ENCODE measurements at regions not wholly inside any gene's neighbourhood (a gene's known extent, or its start where the extent isn't known, plus 50 kb on each side); places are given as distances from the start of the nearest gene placed in this dataset.

DNA sequence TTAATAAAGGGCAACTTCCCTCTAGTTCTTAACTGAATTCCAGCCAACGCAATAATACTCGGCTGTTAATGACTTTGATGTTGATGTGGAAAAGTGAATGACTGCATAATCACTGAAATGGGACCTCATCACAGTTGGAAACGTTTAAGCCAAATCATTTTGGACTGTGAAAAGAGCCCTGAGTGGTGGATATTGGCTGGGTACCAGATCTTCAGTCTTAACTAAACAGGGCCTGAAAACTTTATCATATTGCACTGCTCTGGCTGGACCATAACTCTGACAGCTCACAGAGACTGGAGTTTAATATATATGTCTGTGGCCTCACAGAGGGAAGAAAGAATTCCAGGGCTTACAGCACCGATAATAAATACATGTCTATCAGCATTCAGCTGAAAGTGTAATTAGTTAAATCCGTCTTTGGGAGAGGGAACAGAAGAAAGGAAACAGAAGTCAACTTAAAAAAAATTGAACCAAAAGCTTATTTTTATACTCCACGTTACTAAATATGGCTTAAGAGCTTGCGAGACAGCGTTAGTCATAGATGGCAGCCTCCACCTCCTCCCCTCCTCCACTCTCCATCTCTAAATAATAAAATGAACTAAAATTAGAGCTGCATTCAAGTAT is 222.3 kb upstream of the CDIN1 start:
- H3K4me2 ChIP-seq (ENCODE audit: low read length): no peak overlapping the region
- no peak for TF ChIP-seq EZH2phosphoT487 (IDR thresholded peaks at IDR 0.05; ENCODE audit: borderline replicate concordance, low read length)
- TF ChIP-seq, protein P1, sequence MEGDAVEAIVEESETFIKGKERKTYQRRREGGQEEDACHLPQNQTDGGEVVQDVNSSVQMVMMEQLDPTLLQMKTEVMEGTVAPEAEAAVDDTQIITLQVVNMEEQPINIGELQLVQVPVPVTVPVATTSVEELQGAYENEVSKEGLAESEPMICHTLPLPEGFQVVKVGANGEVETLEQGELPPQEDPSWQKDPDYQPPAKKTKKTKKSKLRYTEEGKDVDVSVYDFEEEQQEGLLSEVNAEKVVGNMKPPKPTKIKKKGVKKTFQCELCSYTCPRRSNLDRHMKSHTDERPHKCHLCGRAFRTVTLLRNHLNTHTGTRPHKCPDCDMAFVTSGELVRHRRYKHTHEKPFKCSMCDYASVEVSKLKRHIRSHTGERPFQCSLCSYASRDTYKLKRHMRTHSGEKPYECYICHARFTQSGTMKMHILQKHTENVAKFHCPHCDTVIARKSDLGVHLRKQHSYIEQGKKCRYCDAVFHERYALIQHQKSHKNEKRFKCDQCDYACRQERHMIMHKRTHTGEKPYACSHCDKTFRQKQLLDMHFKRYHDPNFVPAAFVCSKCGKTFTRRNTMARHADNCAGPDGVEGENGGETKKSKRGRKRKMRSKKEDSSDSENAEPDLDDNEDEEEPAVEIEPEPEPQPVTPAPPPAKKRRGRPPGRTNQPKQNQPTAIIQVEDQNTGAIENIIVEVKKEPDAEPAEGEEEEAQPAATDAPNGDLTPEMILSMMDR (IDR thresholded peaks at IDR 0.05; ENCODE audit: low read depth, low read length, poor library complexity, severe bottlenecking): no peak
- no peaks in the 10 kb centered on the region for H3F3A ChIP-seq (ENCODE audit: control insufficient read depth, insufficient read depth)
- H3K27ac ChIP-seq (ENCODE audit: low read depth, low read length): no peak overlapping the region
- no peaks in the 10 kb centered on the region for H3K9me3 ChIP-seq (ENCODE audit: control insufficient read depth, insufficient read depth, low read length)
- H3K27me3 ChIP-seq (ENCODE audit: control insufficient read depth, low read length): no peaks in the 10 kb centered on the region
- H4K20me1 ChIP-seq (ENCODE audit: control insufficient read depth, insufficient read depth, low read depth, low read length): no peaks in the 10 kb centered on the region
- H3K9me2 ChIP-seq (replicated peaks; ENCODE audit: control insufficient read depth, low read length): no peaks in the 10 kb centered on the region
- no peak overlapping the region for H3K4me3 ChIP-seq (ENCODE audit: low read length)
- no peaks in the 10 kb centered on the region for H3K79me2 ChIP-seq (ENCODE audit: control insufficient read depth, low read length)
- no peaks in the 10 kb centered on the region for H3K4me1 ChIP-seq (ENCODE audit: control insufficient read depth, low read length)
- no peaks in the 10 kb centered on the region for H3K36me3 ChIP-seq (ENCODE audit: control insufficient read depth, low read length)

DNA sequence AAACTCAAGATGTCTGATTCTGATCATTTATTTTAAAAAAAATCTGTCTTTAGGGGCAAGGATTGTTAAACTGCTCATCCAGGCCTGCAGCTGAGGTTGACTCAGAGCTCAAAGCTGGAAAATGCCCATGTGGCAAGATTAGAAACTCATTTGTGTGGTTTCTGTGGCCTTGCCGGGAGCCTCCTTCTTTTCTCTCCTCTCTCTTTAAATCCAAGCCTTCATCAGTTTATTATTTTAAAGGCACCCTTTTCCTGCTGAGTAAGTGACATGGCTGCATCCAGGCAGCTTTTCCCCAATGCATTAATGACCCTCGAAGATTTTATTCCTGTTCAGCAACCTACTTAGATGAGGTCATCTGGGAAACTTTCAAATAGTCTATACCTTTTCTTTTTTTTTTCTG is 221.3 kb upstream of the CDIN1 start:
- TF ChIP-seq, protein P1 (IDR thresholded peaks at IDR 0.05; ENCODE audit: low read depth, low read length, poor library complexity, severe bottlenecking): no peak
- TF ChIP-seq EZH2phosphoT487 (IDR thresholded peaks at IDR 0.05; ENCODE audit: borderline replicate concordance, low read length): no peak
- H3F3A ChIP-seq (ENCODE audit: control insufficient read depth, insufficient read depth): no peaks in the 10 kb centered on the region
- no peaks in the 10 kb centered on the region for H3K4me1 ChIP-seq (ENCODE audit: control insufficient read depth, low read length)
- H3K4me3 ChIP-seq (ENCODE audit: low read length): no peak overlapping the region
- H3K9me3 ChIP-seq (ENCODE audit: control insufficient read depth, insufficient read depth, low read length): no peaks in the 10 kb centered on the region
- no peak overlapping the region for H3K27ac ChIP-seq (ENCODE audit: low read depth, low read length)
- H3K9me2 ChIP-seq (replicated peaks; ENCODE audit: control insufficient read depth, low read length): no peaks in the 10 kb centered on the region
- H3K79me2 ChIP-seq (ENCODE audit: control insufficient read depth, low read length): no peaks in the 10 kb centered on the region
- H4K20me1 ChIP-seq (ENCODE audit: control insufficient read depth, insufficient read depth, low read depth, low read length): no peaks in the 10 kb centered on the region
- no peaks in the 10 kb centered on the region for H3K27me3 ChIP-seq (ENCODE audit: control insufficient read depth, low read length)
- H3K4me2 ChIP-seq (ENCODE audit: low read length): no peak overlapping the region
- H3K36me3 ChIP-seq (ENCODE audit: control insufficient read depth, low read length): no peaks in the 10 kb centered on the region

DNA sequence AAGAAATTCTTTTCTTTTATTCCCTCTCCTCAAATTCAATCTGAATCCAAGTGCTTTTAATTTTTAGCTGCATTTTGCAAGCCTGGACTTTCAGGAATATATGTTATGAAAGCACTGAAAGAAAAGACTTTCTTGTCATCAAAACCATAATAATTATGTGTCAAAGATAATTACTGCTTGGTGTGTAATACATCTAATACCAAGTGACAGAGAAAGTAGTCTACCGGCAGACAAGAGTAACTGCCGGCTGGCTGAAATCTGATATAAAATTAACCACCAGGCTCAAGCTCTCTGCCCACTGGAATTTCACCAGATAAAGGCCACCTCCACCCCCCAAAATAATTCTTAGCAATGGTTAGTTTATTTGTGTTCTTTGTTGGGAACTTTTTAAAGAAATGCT is 220.9 kb upstream of the CDIN1 start:
- Histone ChIP-seq H3K27me3 (ENCODE audit: control insufficient read depth, low read length) (no peaks in the 10 kb centered on the region), H3K79me2 (ENCODE audit: control insufficient read depth, low read length) (no peaks in the 10 kb centered on the region), H3K27ac (ENCODE audit: low read depth, low read length) (no peak overlapping the region), H4K20me1 (ENCODE audit: control insufficient read depth, insufficient read depth, low read depth, low read length) (no peaks in the 10 kb centered on the region), H3K9me3 (ENCODE audit: control insufficient read depth, insufficient read depth, low read length) (no peaks in the 10 kb centered on the region), H3K4me1 (ENCODE audit: control insufficient read depth, low read length) (no peaks in the 10 kb centered on the region), H3K9me2 (replicated peaks; ENCODE audit: control insufficient read depth, low read length) (no peaks in the 10 kb centered on the region), H3K36me3 (ENCODE audit: control insufficient read depth, low read length) (no peaks in the 10 kb centered on the region), H3F3A (ENCODE audit: control insufficient read depth, insufficient read depth) (no peaks in the 10 kb centered on the region), H3K4me3 (ENCODE audit: low read length) (no peak overlapping the region), H3K4me2 (ENCODE audit: low read length) (no peak overlapping the region)
- no peak for TF ChIP-seq EZH2phosphoT487 (IDR thresholded peaks at IDR 0.05; ENCODE audit: borderline replicate concordance, low read length)
- TF ChIP-seq, protein P1 (IDR thresholded peaks at IDR 0.05; ENCODE audit: low read depth, low read length, poor library complexity, severe bottlenecking): no peak
